PFSK-1 (cell line): ENCODE measurements at regions not wholly inside any gene's neighbourhood (a gene's known extent, or its start where the extent isn't known, plus 50 kb on each side); places are given as distances from the start of the nearest gene placed in this dataset.

Source experiments
- POLR2AphosphoS5 ChIP-seq: IDR thresholded peaks from 2 replicates; pipeline ENCODE4 v1.6.1; 2012; ENCODE audit warnings: low read depth, mild to moderate bottlenecking, control low read depth, low read length, moderate library complexity
- REST ChIP-seq, 2 experiments: IDR thresholded peaks; 2 replicates each; pipeline versions ENCODE4 v1.6.1 to v1.8.0; 2011 to 2012; ENCODE audit warnings: low read depth in 2 of 2, low read length in 2 of 2, control low read depth in 1 of 2, inconsistent platforms in 1 of 2, mild to moderate bottlenecking in 1 of 2, moderate library complexity in 1 of 2; ENCODE audit not compliant: insufficient read depth in 1 of 2
- SIN3A ChIP-seq: IDR thresholded peaks from 2 replicates; pipeline ENCODE4 v1.6.1; 2012; ENCODE audit warnings: mild to moderate bottlenecking, low read length, moderate library complexity, borderline replicate concordance; ENCODE audit not compliant: insufficient read depth
- TAF1 ChIP-seq: IDR thresholded peaks from 2 replicates; pipeline ENCODE4 v1.6.1; 2012; ENCODE audit warnings: low read length, control low read depth, borderline replicate concordance; ENCODE audit not compliant: insufficient read depth

GRCh38 chr2:34552337-34552736 is 953.2 kb upstream of the FAM98A start:
- TF ChIP-seq REST (IDR thresholded peaks at IDR 0.05; ENCODE audit: insufficient read depth in 1 of 2, low read depth in 2 of 2, low read length in 2 of 2) = no peak
- no peak for TF ChIP-seq TAF1
- no peak for TF ChIP-seq POLR2AphosphoS5
- no peak for TF ChIP-seq SIN3A
